B cell (primary cell): ENCODE measurements at regions not wholly inside any gene's neighbourhood (a gene's known extent, or its start where the extent isn't known, plus 50 kb on each side); places are given as distances from the start of the nearest gene placed in this dataset.

ENCODE experiments used
- ATAC-seq: fragments of 200-7000 bp; cut with Tn5 transposase; one replicate; pipeline ENCODE4 v1.10.0; 2021; ENCODE audit warnings: low read depth, mild to moderate bottlenecking, moderate number of reproducible peaks, moderate library complexity
- CTCF ChIA-PET: fragments of 350-600 bp; sonication (Branson Sonifier 250); formaldehyde crosslinking; loops from one replicate; lab custom pipeline; 2021; ENCODE audit warnings: antibody characterized with exemption, inconsistent platforms; lab: Charles Lee
- POLR2A ChIA-PET: fragments of 350-600 bp; sonication (Branson Sonifier 250); formaldehyde crosslinking; loops from one replicate; lab custom pipeline; 2021; ENCODE audit warnings: antibody characterized with exemption; lab: Charles Lee
- DNase-seq: peaks from one replicate; pipeline ENCODE4 v3.0.0; 2013
- H2AFZ ChIP-seq: 2 replicates; pipeline ENCODE4 v1.6.1; 2012; ENCODE audit warnings: mild to moderate bottlenecking, low read depth, low read length; ENCODE audit not compliant: insufficient read depth, poor library complexity, severe bottlenecking
- H3K27ac ChIP-seq, 2 donors: 1 replicate in 1 of 2; 2 replicates in 1 of 2; pipeline ENCODE4 v1.5.1; 2012 to 2013; ENCODE audit warnings: low read length in 2 of 2, mild to moderate bottlenecking in 2 of 2, moderate library complexity in 1 of 2
- H3K27me3 ChIP-seq, 4 experiments: fragments of 200-600 bp in 1 of 4; sonication (generic) in 1 of 4; replicated peaks in 1 of 4; 1 replicate in 2 of 4; 2 replicates in 2 of 4; pipeline versions ENCODE4 v1.6.1 to v1.7.0; 2013 to 2016; ENCODE audit warnings: low read length in 3 of 4, mild to moderate bottlenecking in 2 of 4, mixed read lengths in 1 of 4, moderate library complexity in 1 of 4; ENCODE audit not compliant: insufficient read depth in 4 of 4, control insufficient read depth in 3 of 4; ENCODE audit errors: control extremely low read depth in 1 of 4
- H3K36me3 ChIP-seq, 2 experiments: replicated peaks in 1 of 2; 1 replicate in 1 of 2; 2 replicates in 1 of 2; pipeline versions ENCODE4 v1.6.1 to v1.7.1; 2013; ENCODE audit warnings: low read length in 1 of 2; ENCODE audit not compliant: insufficient read depth in 2 of 2, control insufficient read depth in 1 of 2; ENCODE audit errors: control extremely low read depth in 1 of 2, extremely low read depth in 1 of 2
- H3K4me1 ChIP-seq, 2 donors: fragments of 200-600 bp in 1 of 2; sonication (generic) in 1 of 2; 1 replicate in 1 of 2; 2 replicates in 1 of 2; pipeline versions ENCODE4 v1.5.1 to v1.6.1; 2013 to 2017; ENCODE audit warnings: low read length in 2 of 2; ENCODE audit not compliant: control insufficient read depth in 2 of 2, insufficient read depth in 2 of 2
- H3K4me2 ChIP-seq: replicated peaks from 2 replicates; pipeline ENCODE3; 2012; ENCODE audit warnings: mild to moderate bottlenecking, low read depth, low read length; ENCODE audit not compliant: poor library complexity, severe bottlenecking
- H3K4me3 ChIP-seq, 5 experiments: fragments of 200-600 bp in 1 of 5; sonication (generic) in 1 of 5; 1 replicate in 3 of 5; 2 replicates in 2 of 5; pipeline versions ENCODE4 v1.5.1 to v1.7.0; 2011 to 2016; ENCODE audit warnings: low read length in 4 of 5, mild to moderate bottlenecking in 4 of 5, low read depth in 2 of 5, control low read depth in 1 of 5, moderate library complexity in 1 of 5; ENCODE audit not compliant: insufficient read depth in 1 of 5; ENCODE audit errors: control extremely low read depth in 1 of 5, extremely low read depth in 1 of 5
- H3K79me2 ChIP-seq: fragments of 200-600 bp; sonication (generic); one replicate; pipeline ENCODE4 v1.6.0; 2016; ENCODE audit warnings: low read length; ENCODE audit not compliant: control insufficient read depth, insufficient read depth
- H3K9ac ChIP-seq: fragments of 200-600 bp; sonication (generic); 2 replicates; pipeline ENCODE4 v1.6.1; 2017; ENCODE audit warnings: mild to moderate bottlenecking, low read length, moderate library complexity
- H3K9me3 ChIP-seq, 3 donors: one replicate each; pipeline versions ENCODE4 v1.6.1 to v1.7.1; 2013; ENCODE audit warnings: low read length in 2 of 3; ENCODE audit not compliant: control insufficient read depth in 2 of 3, insufficient read depth in 1 of 3; ENCODE audit errors: control extremely low read depth in 1 of 3
- H4K20me1 ChIP-seq: 2 replicates; pipeline ENCODE4 v1.6.0; 2012; ENCODE audit warnings: mild to moderate bottlenecking, low read length; ENCODE audit not compliant: insufficient read depth, control insufficient read depth, poor library complexity, severe bottlenecking
- H3K27ac Mint-ChIP-seq: one replicate; pipeline ENCODE4 v1.8.0; 2021; ENCODE audit warnings: mixed read lengths
- H3K27me3 Mint-ChIP-seq: one replicate; pipeline ENCODE4 v1.8.0; 2021; ENCODE audit warnings: mixed read lengths
- H3K4me1 Mint-ChIP-seq: one replicate; pipeline ENCODE4 v1.8.0; 2021; ENCODE audit warnings: mixed read lengths
- H3K4me3 Mint-ChIP-seq: one replicate; pipeline ENCODE4 v1.8.0; 2021; ENCODE audit warnings: mixed read lengths
- H3K9me3 Mint-ChIP-seq: one replicate; pipeline ENCODE4 v1.8.0; 2022; ENCODE audit warnings: mixed read lengths; ENCODE audit not compliant: insufficient read depth
- EZH2 ChIP-seq: IDR thresholded peaks from 2 replicates; pipeline ENCODE4 v1.6.1; 2012; ENCODE audit warnings: borderline replicate concordance, low read depth, mild to moderate bottlenecking, moderate library complexity, low read length; ENCODE audit not compliant: insufficient read depth, poor library complexity, severe bottlenecking
- WGBS: methylation state at CpG from one replicate; pipeline ENCODE4 v1.1.5; 2013; ENCODE audit warnings: missing lambda C conversion rate; ENCODE audit not compliant: insufficient coverage; 5-methylcytosine and 5-hydroxymethylcytosine counted together
- intact Hi-C: fragments of 100-400 bp; cut with micrococcal nuclease; formaldehyde crosslinking; loops from one replicate; pipeline ENCODE4 v1.10.0; 2022
- TF ChIP-seq, protein P1 (sequence below): fragments of 200-600 bp; IDR thresholded peaks from one replicate; pipeline ENCODE4 v1.8.0; 2022; ENCODE audit warnings: antibody characterized with exemption, mild to moderate bottlenecking

DNA sequence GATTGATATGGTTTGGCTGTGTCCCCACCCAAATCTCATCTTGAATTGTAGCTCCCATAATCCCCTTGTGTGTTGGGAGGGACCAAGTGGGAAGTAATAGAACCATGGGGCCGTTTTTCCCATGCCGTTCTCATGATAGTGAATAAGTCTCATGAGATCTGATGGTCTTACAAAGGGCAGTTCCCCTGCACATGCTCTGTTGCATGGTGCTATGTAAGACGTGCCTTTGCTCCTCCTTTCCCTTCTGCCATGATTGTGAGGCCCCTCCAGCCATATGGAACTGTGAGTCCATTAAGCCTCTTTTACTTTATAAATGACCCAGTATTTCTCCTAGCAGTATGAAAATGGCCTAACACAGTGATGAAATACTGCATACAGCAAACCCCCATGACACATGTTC lies 84.8 kb upstream of the SELENOP start:
- Histone ChIP-seq H2AFZ (no peak overlapping the region), H3K4me3 (no peak overlapping the region), H3K4me1 (no peaks in the 10 kb centered on the region), H3K9me3 (no peaks in the 10 kb centered on the region), H3K27me3 (no peaks in the 10 kb centered on the region), H3K9ac (no peak overlapping the region), H3K36me3 (no peaks in the 10 kb centered on the region), H3K4me2 (no peak overlapping the region), H4K20me1 (no peaks in the 10 kb centered on the region), H3K27ac (no peak overlapping the region), H3K79me2 (no peaks in the 10 kb centered on the region)
- ATAC-seq (no peak), DNase-seq (no peak)
- CTCF ChIA-PET, result interaction anchor here (0.6 to 1.5 kb wide), 2 partner anchors 12 to 16 kb away, joined by 4 read pairs; no protein-coding TSS in a partner anchor
- Mint-ChIP-seq H3K27ac (no peak overlapping the region), H3K4me1 (no peaks in the 10 kb centered on the region), H3K4me3 (no peak overlapping the region), H3K27me3 (peaks cover 20% of the 10 kb centered on the region), H3K9me3 (no peaks in the 10 kb centered on the region)
- POLR2A ChIA-PET, result no interaction called here
- 93% methylated on average over 3 of the region's 3 CpGs for WGBS
- TF ChIP-seq, protein P1, sequence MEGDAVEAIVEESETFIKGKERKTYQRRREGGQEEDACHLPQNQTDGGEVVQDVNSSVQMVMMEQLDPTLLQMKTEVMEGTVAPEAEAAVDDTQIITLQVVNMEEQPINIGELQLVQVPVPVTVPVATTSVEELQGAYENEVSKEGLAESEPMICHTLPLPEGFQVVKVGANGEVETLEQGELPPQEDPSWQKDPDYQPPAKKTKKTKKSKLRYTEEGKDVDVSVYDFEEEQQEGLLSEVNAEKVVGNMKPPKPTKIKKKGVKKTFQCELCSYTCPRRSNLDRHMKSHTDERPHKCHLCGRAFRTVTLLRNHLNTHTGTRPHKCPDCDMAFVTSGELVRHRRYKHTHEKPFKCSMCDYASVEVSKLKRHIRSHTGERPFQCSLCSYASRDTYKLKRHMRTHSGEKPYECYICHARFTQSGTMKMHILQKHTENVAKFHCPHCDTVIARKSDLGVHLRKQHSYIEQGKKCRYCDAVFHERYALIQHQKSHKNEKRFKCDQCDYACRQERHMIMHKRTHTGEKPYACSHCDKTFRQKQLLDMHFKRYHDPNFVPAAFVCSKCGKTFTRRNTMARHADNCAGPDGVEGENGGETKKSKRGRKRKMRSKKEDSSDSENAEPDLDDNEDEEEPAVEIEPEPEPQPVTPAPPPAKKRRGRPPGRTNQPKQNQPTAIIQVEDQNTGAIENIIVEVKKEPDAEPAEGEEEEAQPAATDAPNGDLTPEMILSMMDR, result no peak
- no peak for TF ChIP-seq EZH2
- intact Hi-C loops, result no loop called here

- CTCF ChIA-PET, result interaction anchor here (0.5 kb wide), 1 partner anchor 34 kb away, joined by 3 read pairs; no protein-coding TSS in a partner anchor
- no peak for DNase-seq
These were observed 82.4 kb upstream of the SELENOP start for GRCh38 chr5:42894057-42894456.

More at GRCh38 chr5:42894057-42894456, 82.4 kb upstream of the SELENOP start:
- Histone ChIP-seq H3K9ac (no peak overlapping the region), H3K4me2 (no peak overlapping the region), H4K20me1 (no peaks in the 10 kb centered on the region), H3K79me2 (no peaks in the 10 kb centered on the region), H3K36me3 (no peaks in the 10 kb centered on the region), H3K27me3 (no peaks in the 10 kb centered on the region), H3K27ac (no peak overlapping the region), H3K9me3 (no peaks in the 10 kb centered on the region), H3K4me3 (no peak overlapping the region), H2AFZ (no peak overlapping the region), H3K4me1 (no peaks in the 10 kb centered on the region)
- peaks cover 29% of the 10 kb centered on the region for H3K27me3 Mint-ChIP-seq
- WGBS, result 80% methylated on average over 20 of the region's 20 CpGs
- no peak for ATAC-seq
- POLR2A ChIA-PET, result no interaction called here
- TF ChIP-seq EZH2, result no peak
- TF ChIP-seq, protein P1, result no peak
- no peak overlapping the region for H3K4me3 Mint-ChIP-seq
- no peaks in the 10 kb centered on the region for H3K9me3 Mint-ChIP-seq
- no peaks in the 10 kb centered on the region for H3K4me1 Mint-ChIP-seq
- no peak overlapping the region for H3K27ac Mint-ChIP-seq
- intact Hi-C loops, result no loop called here
